Fibroblast of lung (primary cell): ENCODE measurements at regions not wholly inside any gene's neighbourhood (a gene's known extent, or its start where the extent isn't known, plus 50 kb on each side); places are given as distances from the start of the nearest gene placed in this dataset.
A peak's percentile ranks its signal among the peaks of the same experiment; 100 is the strongest.

Experiments used
- DNase-seq, 2 donors: peaks; one replicate each; pipeline versions ENCODE4 v3.0.0 to v3.0.0-alpha.2; 2010; ENCODE audit warnings: low read depth in 2 of 2
- H2AFZ ChIP-seq: 2 replicates; pipeline ENCODE4 v1.5.1; 2012; ENCODE audit warnings: low read length, control low read depth, inconsistent platforms
- H3K27ac ChIP-seq: 2 replicates; pipeline ENCODE4 v1.5.1; 2011; ENCODE audit warnings: low read length, control low read depth; ENCODE audit not compliant: insufficient read depth
- H3K27me3 ChIP-seq: 2 replicates; pipeline ENCODE4 v1.5.1; 2011; ENCODE audit warnings: mild to moderate bottlenecking, low read length; ENCODE audit not compliant: control insufficient read depth, insufficient read depth
- H3K36me3 ChIP-seq: 2 replicates; pipeline ENCODE4 v1.5.1; 2011; ENCODE audit warnings: low read length; ENCODE audit not compliant: control insufficient read depth, insufficient read depth
- H3K4me1 ChIP-seq: 2 replicates; pipeline ENCODE4 v1.5.1; 2011; ENCODE audit warnings: low read length; ENCODE audit not compliant: control insufficient read depth, insufficient read depth; ENCODE audit errors: extremely low read depth
- H3K4me2 ChIP-seq: 2 replicates; pipeline ENCODE4 v1.5.1; 2011; ENCODE audit warnings: low read length, control low read depth; ENCODE audit not compliant: insufficient read depth; ENCODE audit errors: extremely low read depth
- H3K4me3 ChIP-seq, 4 experiments: fragments of 200-600 bp in 1 of 4; sonication (generic) in 1 of 4; replicated peaks in 1 of 4; 2 replicates each; pipeline ENCODE4 v1.5.1; 2011 to 2016; ENCODE audit warnings: low read length in 4 of 4, low read depth in 3 of 4, mild to moderate bottlenecking in 3 of 4, control low read depth in 2 of 4, inconsistent platforms in 1 of 4, mixed read lengths in 1 of 4; ENCODE audit not compliant: insufficient read depth in 1 of 4; ENCODE audit errors: control extremely low read depth in 1 of 4
- H3K79me2 ChIP-seq: 2 replicates; pipeline ENCODE4 v1.5.1; 2012; ENCODE audit warnings: mild to moderate bottlenecking, low read length, inconsistent platforms; ENCODE audit not compliant: control insufficient read depth, insufficient read depth
- H3K9ac ChIP-seq: 2 replicates; pipeline ENCODE4 v1.5.1; 2011; ENCODE audit warnings: mild to moderate bottlenecking, low read length, control low read depth; ENCODE audit not compliant: insufficient read depth
- H3K9me3 ChIP-seq: 2 replicates; pipeline ENCODE4 v1.5.1; 2012; ENCODE audit warnings: low read depth, low read length; ENCODE audit not compliant: control insufficient read depth, insufficient read depth
- H4K20me1 ChIP-seq: 2 replicates; pipeline ENCODE4 v1.5.1; 2011; ENCODE audit warnings: low read length; ENCODE audit not compliant: control insufficient read depth, insufficient read depth; ENCODE audit errors: extremely low read depth
- EZH2 ChIP-seq: IDR thresholded peaks from 2 replicates; pipeline ENCODE4 v1.5.1; 2012; ENCODE audit warnings: low read length, control low read depth, mild to moderate bottlenecking; ENCODE audit errors: missing control alignments
- TF ChIP-seq, protein P1 (sequence below), 2 donors: IDR thresholded peaks in 1 of 2; conservative IDR thresholded peaks in 1 of 2; 1 replicate in 1 of 2; 2 replicates in 1 of 2; pipeline ENCODE4 v1.5.1; 2011 to 2012; ENCODE audit warnings: low read length in 2 of 2, control low read depth in 1 of 2, inconsistent platforms in 1 of 2, low read depth in 1 of 2, mild to moderate bottlenecking in 1 of 2

DNA sequence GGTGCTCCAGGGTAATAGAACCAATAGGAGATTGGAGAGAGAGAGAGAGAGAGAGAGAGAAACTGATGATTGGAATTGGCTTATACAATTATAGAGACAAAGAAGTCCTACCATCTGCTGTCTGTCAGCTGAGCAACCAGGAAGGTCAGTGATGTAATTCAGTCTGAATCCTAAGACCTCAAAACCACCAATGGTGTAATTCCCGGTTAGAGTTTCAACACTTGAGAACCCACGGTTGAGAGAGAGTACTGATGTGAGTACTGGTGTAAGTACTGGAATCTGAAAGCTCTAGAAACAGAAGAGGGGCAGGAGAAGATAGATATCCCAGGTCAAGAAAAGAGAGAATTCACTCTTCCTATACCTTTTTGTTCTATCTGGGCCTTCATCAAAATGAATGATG is 775.8 kb downstream of the EFNA5 start:
- Histone ChIP-seq H3K27me3 (no peaks in the 10 kb centered on the region), H3K27ac (no peak overlapping the region), H3K36me3 (no peaks in the 10 kb centered on the region), H3K9me3 (no peaks in the 10 kb centered on the region), H3K4me3 (no peak overlapping the region), H4K20me1 (no peaks in the 10 kb centered on the region), H3K4me1 (no peaks in the 10 kb centered on the region), H2AFZ (no peak overlapping the region), H3K79me2 (no peaks in the 10 kb centered on the region), H3K9ac (no peak overlapping the region), H3K4me2 (no peak overlapping the region)
- DNase-seq = peak; percentile 52 to 61
- TF ChIP-seq, protein P1, sequence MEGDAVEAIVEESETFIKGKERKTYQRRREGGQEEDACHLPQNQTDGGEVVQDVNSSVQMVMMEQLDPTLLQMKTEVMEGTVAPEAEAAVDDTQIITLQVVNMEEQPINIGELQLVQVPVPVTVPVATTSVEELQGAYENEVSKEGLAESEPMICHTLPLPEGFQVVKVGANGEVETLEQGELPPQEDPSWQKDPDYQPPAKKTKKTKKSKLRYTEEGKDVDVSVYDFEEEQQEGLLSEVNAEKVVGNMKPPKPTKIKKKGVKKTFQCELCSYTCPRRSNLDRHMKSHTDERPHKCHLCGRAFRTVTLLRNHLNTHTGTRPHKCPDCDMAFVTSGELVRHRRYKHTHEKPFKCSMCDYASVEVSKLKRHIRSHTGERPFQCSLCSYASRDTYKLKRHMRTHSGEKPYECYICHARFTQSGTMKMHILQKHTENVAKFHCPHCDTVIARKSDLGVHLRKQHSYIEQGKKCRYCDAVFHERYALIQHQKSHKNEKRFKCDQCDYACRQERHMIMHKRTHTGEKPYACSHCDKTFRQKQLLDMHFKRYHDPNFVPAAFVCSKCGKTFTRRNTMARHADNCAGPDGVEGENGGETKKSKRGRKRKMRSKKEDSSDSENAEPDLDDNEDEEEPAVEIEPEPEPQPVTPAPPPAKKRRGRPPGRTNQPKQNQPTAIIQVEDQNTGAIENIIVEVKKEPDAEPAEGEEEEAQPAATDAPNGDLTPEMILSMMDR (conservative IDR thresholded peaks at IDR 0.05 in 1 of 2, IDR thresholded peaks at IDR 0.05 in 1 of 2; ENCODE audit: low read depth in 1 of 2, low read length in 2 of 2) = no peak
- no peak for TF ChIP-seq EZH2

- Histone ChIP-seq H3K9me3 (no peaks in the 10 kb centered on the region), H3K4me1 (no peaks in the 10 kb centered on the region), H4K20me1 (no peaks in the 10 kb centered on the region), H3K4me2 (no peak overlapping the region), H3K27ac (no peak overlapping the region), H2AFZ (no peak overlapping the region), H3K4me3 (no peak overlapping the region), H3K9ac (no peak overlapping the region), H3K36me3 (no peaks in the 10 kb centered on the region), H3K27me3 (no peaks in the 10 kb centered on the region), H3K79me2 (no peaks in the 10 kb centered on the region)
- TF ChIP-seq, protein P1 (conservative IDR thresholded peaks at IDR 0.05 in 1 of 2, IDR thresholded peaks at IDR 0.05 in 1 of 2; ENCODE audit: low read depth in 1 of 2, low read length in 2 of 2) = no peak
- TF ChIP-seq EZH2 = no peak
- DNase-seq = no peak
These were observed 788.7 kb downstream of the EFNA5 start for GRCh38 chr5:106882035-106882434.

- DNase-seq = no peak
- H3K9me3 ChIP-seq = no peaks in the 10 kb centered on the region
- H3K9ac ChIP-seq = no peak overlapping the region
- no peak overlapping the region for H3K4me2 ChIP-seq
- H3K4me3 ChIP-seq = no peak overlapping the region
- no peaks in the 10 kb centered on the region for H4K20me1 ChIP-seq
- no peaks in the 10 kb centered on the region for H3K4me1 ChIP-seq
- H3K79me2 ChIP-seq = no peaks in the 10 kb centered on the region
- no peak overlapping the region for H2AFZ ChIP-seq
- no peaks in the 10 kb centered on the region for H3K36me3 ChIP-seq
- TF ChIP-seq EZH2 = no peak
- TF ChIP-seq, protein P1 (conservative IDR thresholded peaks at IDR 0.05 in 1 of 2, IDR thresholded peaks at IDR 0.05 in 1 of 2; ENCODE audit: low read depth in 1 of 2, low read length in 2 of 2) = no peak
- H3K27me3 ChIP-seq = no peaks in the 10 kb centered on the region
- no peak overlapping the region for H3K27ac ChIP-seq
These were observed 790.1 kb downstream of the EFNA5 start for GRCh38 chr5:106880656-106881055.
